ENCODE measurements at regions not wholly inside any gene's neighbourhood (a gene's known extent, or its start where the extent isn't known, plus 50 kb on each side); places are given as distances from the start of the nearest gene placed in this dataset.

GRCh38 chr18:41113885-41114482 is 841.0 kb upstream of the PIK3C3 start:
- Histone ChIP-seq H3K4me1 (no peaks in the 10 kb centered on the region), H3K27me3 (no peaks in the 10 kb centered on the region), H3K27ac (no peak overlapping the region), H3K36me3 (no peaks in the 10 kb centered on the region), H3K4me3 (no peak overlapping the region), H3K9me3 (no peaks in the 10 kb centered on the region)
- intact Hi-C loops (cut with DNase I; ENCODE audit: low total_unique reads) = no loop called here
- TF ChIP-seq POLR2AphosphoS5 (IDR thresholded peaks at IDR 0.05) = no peak
- TF ChIP-seq, protein P1, sequence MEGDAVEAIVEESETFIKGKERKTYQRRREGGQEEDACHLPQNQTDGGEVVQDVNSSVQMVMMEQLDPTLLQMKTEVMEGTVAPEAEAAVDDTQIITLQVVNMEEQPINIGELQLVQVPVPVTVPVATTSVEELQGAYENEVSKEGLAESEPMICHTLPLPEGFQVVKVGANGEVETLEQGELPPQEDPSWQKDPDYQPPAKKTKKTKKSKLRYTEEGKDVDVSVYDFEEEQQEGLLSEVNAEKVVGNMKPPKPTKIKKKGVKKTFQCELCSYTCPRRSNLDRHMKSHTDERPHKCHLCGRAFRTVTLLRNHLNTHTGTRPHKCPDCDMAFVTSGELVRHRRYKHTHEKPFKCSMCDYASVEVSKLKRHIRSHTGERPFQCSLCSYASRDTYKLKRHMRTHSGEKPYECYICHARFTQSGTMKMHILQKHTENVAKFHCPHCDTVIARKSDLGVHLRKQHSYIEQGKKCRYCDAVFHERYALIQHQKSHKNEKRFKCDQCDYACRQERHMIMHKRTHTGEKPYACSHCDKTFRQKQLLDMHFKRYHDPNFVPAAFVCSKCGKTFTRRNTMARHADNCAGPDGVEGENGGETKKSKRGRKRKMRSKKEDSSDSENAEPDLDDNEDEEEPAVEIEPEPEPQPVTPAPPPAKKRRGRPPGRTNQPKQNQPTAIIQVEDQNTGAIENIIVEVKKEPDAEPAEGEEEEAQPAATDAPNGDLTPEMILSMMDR (IDR thresholded peaks at IDR 0.05) = no peak
- no peak for TF ChIP-seq POLR2A (IDR thresholded peaks at IDR 0.05)
- DNase-seq (ENCODE audit: low spot score in 2 of 2) = no peak

DNA sequence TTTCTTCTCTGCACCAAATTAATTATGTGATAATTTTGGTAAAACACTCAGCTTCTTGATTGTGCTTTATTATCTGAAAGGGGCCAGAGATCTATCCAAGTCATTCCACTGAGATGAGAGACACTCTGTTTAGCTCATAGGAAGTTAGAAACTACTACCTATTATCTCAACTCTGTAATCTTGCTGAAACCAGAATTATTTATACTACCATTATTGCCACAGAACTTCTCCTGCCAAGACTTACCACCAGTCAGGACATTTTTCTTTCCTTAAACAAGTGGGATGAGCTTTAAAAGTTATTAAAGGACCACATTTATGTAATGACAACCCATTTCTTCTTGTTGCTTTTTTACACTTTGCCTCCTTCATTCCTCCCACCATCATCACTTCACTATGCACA is 855.6 kb upstream of the PIK3C3 start:
- no peak for DNase-seq (ENCODE audit: low spot score in 2 of 2)
- no peaks in the 10 kb centered on the region for H3K36me3 ChIP-seq
- H3K4me1 ChIP-seq = no peaks in the 10 kb centered on the region
- intact Hi-C loops (cut with DNase I; ENCODE audit: low total_unique reads) = no loop called here
- no peak overlapping the region for H3K4me3 ChIP-seq
- no peaks in the 10 kb centered on the region for H3K27me3 ChIP-seq
- TF ChIP-seq, protein P1 (IDR thresholded peaks at IDR 0.05) = no peak
- TF ChIP-seq POLR2AphosphoS5 (IDR thresholded peaks at IDR 0.05) (no peak), POLR2A (IDR thresholded peaks at IDR 0.05) (no peak)
- no peak overlapping the region for H3K27ac ChIP-seq
- peaks cover 0 to 6% of the 10 kb centered on the region in 2 donors for H3K9me3 ChIP-seq

GRCh38 chr18:41096504-41096903 is 858.5 kb upstream of the PIK3C3 start:
- Histone ChIP-seq H3K27me3 (no peaks in the 10 kb centered on the region), H3K36me3 (no peaks in the 10 kb centered on the region), H3K4me1 (no peaks in the 10 kb centered on the region), H3K9me3 (no peaks in the 10 kb centered on the region), H3K4me3 (no peak overlapping the region), H3K27ac (no peak overlapping the region)
- TF ChIP-seq, protein P1 (IDR thresholded peaks at IDR 0.05) = no peak
- TF ChIP-seq POLR2AphosphoS5 (IDR thresholded peaks at IDR 0.05) = no peak
- TF ChIP-seq POLR2A (IDR thresholded peaks at IDR 0.05) = no peak
- intact Hi-C loops (cut with DNase I; ENCODE audit: low total_unique reads) = no loop called here
- DNase-seq (ENCODE audit: low spot score in 2 of 2) = no peak

- H3K27ac ChIP-seq = no peak overlapping the region
- no peaks in the 10 kb centered on the region for H3K36me3 ChIP-seq
- no peaks in the 10 kb centered on the region for H3K27me3 ChIP-seq
- DNase-seq (ENCODE audit: low spot score in 2 of 2) = no peak
- intact Hi-C loops (cut with DNase I; ENCODE audit: low total_unique reads) = no loop called here
- H3K4me3 ChIP-seq = no peak overlapping the region
- no peaks in the 10 kb centered on the region for H3K9me3 ChIP-seq
- no peaks in the 10 kb centered on the region for H3K4me1 ChIP-seq
- TF ChIP-seq, protein P1 (IDR thresholded peaks at IDR 0.05) = no peak
- TF ChIP-seq POLR2AphosphoS5 (IDR thresholded peaks at IDR 0.05) (no peak), POLR2A (IDR thresholded peaks at IDR 0.05) (no peak)
These were observed 878.0 kb upstream of the PIK3C3 start for GRCh38 chr18:41077076-41077475.

- Histone ChIP-seq H3K4me1 (no peaks in the 10 kb centered on the region), H3K36me3 (no peaks in the 10 kb centered on the region), H3K27ac (no peak overlapping the region), H3K4me3 (no peak overlapping the region), H3K27me3 (no peaks in the 10 kb centered on the region), H3K9me3 (no peaks in the 10 kb centered on the region)
- TF ChIP-seq, protein P1 (IDR thresholded peaks at IDR 0.05) = no peak
- TF ChIP-seq POLR2AphosphoS5 (IDR thresholded peaks at IDR 0.05) (no peak), POLR2A (IDR thresholded peaks at IDR 0.05) (no peak)
- DNase-seq (ENCODE audit: low spot score in 2 of 2) = no peak
- intact Hi-C loops (cut with DNase I; ENCODE audit: low total_unique reads) = no loop called here
These were observed 879.8 kb upstream of the PIK3C3 start for GRCh38 chr18:41075212-41075611.
